Femur (tissue), 1 donor: ENCODE measurements at regions not wholly inside any gene's neighbourhood (a gene's known extent, or its start where the extent isn't known, plus 50 kb on each side); places are given as distances from the start of the nearest gene placed in this dataset.
A peak's percentile ranks its signal among the peaks of the same experiment; 100 is the strongest.
"Not testable (repeated sequence)": the region's sequence is repeated elsewhere in the genome, so short reads cannot be mapped to it uniquely, and the experiment has no call there.

ENCODE experiments used
- DNase-seq: peaks from one replicate; pipeline ENCODE4 v3.0.0-alpha.2; 2017

DNA sequence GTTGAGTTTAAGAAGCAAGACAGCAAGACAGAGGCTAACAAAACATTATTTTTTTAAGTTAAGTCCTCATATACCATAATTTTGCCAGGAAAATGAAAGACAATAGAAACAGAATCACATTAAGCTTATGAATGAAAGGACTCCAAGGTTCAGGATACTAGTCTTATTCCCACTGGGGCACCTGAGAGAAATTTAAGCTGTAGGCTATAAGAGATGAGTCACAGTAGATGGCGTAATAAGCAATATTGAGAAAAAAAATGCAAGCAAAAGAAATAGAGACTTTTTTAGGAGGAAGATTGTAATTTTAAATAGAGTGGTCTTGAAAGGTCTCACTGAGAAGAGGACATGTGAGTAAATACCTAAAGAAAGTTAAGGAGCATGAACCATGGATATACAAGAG, 57.1 kb upstream of the KIF2B start:
- DNase-seq, result no peak

GRCh38 chr17:53765129-53765528, 57.6 kb upstream of the KIF2B start:
- DNase-seq, result no peak

- DNase-seq, result no peak
These were observed 65.2 kb upstream of the KIF2B start for GRCh38 chr17:53757559-53757958.

GRCh38 chr17:53757116-53757515, 65.6 kb upstream of the KIF2B start:
- DNase-seq, result not testable (repeated sequence)

DNA sequence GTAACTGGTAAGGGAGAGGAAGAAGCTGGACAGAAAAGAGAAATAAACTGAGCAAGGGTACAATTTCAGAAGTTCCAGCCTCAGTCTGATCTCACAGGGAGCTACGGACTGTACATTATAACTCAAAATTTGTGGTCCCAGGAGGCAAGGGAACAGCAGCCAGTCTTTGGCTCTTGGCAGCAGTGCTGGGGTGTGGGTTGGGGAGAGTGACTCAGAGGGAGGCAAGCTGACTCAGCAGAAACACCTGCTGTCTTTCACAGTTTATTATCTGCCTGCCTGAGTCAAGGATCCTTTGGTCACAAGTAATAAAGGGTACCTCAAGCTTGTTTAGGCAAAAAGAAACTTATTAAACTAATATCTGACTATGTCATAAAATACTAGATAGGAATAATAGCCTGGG, 73.5 kb upstream of the KIF2B start:
- peak; percentile 22 for DNase-seq

DNA sequence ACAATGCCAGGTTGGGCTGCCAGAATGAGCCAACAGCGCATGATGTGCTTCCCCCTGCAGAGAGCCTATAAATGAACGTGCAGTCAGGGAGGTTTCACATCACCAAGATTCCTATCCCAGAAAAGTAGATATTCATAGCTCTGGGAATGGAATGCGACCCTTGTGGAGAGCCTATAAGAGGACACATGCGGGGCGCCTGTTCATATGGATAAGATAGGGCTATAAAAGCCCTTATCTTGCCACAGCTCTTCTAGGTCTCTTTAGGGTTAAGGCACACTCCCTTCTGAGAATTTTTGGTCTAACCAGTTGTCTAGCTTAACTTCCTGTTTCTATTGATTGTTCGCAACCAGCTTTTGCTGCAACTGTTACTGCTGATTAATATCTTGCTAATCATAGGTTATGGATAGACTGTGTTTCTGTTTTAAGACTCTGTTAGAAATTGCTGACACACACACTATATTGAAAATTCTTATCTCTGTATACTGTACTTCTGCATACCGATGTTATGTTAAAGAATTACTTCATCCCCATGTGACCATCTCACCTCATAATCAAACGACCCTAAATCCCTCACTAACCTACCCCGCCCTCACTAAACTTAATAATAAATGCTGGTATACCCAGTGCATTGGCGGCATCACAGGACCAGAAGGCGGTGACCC, 74.4 kb upstream of the KIF2B start:
- not testable (repeated sequence) for DNase-seq

DNA sequence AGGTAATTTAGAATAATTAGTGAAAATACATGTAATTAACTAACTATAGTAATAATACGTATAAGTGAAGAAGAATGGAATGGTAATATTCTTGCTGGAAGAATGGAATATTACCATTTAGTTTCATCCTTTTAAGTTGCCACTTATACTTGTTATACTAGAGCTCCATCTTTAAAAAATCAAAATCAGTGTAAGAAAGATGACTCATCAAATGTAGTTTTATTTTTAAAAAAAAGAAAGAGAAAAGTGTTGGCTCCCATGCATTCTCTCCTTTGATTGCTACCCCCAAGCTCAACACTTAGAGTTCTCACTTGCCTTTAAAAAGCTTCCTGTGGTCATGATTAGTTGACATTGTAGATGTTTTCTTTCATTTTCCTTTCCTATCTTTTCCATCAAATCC, 82.4 kb upstream of the KIF2B start:
- DNase-seq, result no peak

- no peak for DNase-seq
These were observed 86.0 kb upstream of the KIF2B start for GRCh38 chr17:53736516-53737240.

GRCh38 chr17:53724726-53725125, 98.0 kb upstream of the KIF2B start:
- no peak for DNase-seq

- DNase-seq, result no peak
These were observed 100.3 kb upstream of the KIF2B start for GRCh38 chr17:53722407-53722806.

GRCh38 chr17:53721101-53721500, 101.6 kb upstream of the KIF2B start:
- DNase-seq, result no peak

- no peak for DNase-seq
These were observed 103.5 kb upstream of the KIF2B start for GRCh38 chr17:53719229-53719628.

DNA sequence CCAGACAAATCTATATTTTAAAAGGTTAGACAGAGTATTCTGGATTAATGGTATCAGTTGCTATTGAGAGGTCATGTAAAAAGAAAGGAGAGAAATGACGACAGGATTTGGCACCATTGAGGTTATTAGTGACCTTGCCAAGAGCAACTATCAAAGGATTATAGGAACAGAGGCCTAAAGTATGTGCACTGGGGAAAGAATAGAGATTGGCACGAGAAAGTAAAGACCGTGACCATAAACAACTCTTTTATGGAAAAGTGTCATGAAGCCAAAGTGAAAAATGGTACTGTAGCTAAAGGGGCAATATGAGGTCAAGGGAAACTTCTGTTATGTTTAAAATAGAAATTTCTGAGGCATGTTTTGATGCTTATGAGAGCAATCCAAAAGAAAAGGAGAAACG, 115.2 kb upstream of the KIF2B start:
- DNase-seq, result no peak

- no peak for DNase-seq
These were observed 126.4 kb upstream of the KIF2B start for GRCh38 chr17:53696286-53696685.

DNA sequence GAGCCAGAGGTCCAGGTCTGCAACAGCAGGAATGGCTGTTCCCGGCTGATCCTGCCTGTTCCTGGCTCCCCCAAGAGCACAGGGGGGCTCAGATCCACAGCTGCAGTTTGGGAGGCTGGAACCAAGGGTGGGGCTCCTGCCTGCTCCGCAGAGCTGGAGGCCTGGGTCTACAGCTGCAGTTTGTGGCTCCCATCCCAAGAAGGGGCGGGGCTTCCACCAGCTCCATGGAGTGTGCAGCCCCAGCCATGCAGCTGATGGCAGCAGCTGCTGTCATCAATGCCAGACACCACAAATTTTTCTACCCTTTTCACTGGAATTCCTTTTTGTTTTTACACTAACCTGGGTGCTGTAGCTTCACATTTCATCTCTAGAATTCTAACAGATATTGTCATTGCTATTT, 135.4 kb upstream of the KIF2B start:
- no peak for DNase-seq

- no peak for DNase-seq
These were observed 142.0 kb upstream of the KIF2B start for GRCh38 chr17:53680745-53681144.

DNA sequence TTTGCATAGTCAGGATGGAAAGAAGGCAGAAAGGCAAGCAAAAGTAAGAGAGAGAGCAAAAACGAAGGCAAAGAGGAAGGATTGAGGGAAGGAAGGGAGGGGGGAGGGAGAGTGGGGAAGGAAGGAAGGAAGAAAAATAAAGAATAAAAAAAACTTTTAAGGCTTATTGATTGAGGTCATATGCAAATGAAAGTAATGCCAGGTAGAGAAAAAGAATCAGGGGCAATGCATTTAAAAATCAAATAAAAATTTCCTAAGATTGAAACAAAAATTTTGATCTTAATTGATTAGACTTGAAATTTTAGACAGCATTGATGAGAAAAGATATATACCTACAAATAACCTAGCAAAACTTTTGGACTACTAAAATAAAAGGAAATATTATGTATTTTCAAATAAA, 153.9 kb upstream of the KIF2B start:
- DNase-seq, result no peak

DNA sequence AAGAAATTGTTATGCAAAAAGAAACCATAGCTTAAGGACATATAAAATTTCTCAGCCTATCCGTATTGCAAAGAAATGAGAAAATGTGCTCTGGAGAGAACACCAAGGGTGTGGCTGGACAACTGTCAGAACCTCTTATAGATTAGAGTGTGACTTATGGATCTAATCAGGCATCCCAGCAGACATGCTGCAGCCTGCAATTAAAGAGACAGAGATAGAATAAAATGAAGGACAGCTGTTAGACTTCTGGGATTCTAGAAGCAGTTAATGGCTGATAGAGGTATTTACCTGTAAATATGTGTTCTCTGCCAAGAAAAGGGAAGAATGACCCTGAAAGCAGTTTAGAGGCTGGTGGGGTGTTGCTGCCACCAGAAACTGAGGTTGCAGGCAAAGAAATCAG, 160.1 kb upstream of the KIF2B start:
- DNase-seq, result no peak

GRCh38 chr17:53659181-53659580, 163.5 kb upstream of the KIF2B start:
- DNase-seq, result no peak

- no peak for DNase-seq
These were observed 167.1 kb upstream of the KIF2B start for GRCh38 chr17:53655591-53655990.

GRCh38 chr17:53649201-53649600, 173.5 kb upstream of the KIF2B start:
- no peak for DNase-seq

DNA sequence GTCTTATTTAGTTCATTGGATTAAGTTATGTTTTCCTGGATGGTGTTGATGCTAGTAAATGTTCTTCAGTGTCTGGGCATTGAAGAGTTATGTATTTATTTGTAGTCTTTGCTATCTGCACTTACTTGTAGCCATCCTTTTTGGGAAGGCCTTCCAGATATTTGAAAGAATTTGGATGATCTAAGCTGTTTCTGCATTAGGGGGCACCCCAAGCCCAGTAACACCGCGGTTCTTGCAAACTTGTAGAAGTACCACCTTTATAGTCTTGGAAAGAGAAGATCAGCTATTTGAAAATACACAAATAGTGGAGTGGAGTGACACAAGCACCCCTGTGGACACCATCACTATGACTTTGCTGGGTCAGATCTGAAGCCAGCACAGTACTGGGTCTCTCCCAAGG, 175.9 kb upstream of the KIF2B start:
- no peak for DNase-seq

- DNase-seq, result no peak
These were observed 181.9 kb upstream of the KIF2B start for GRCh38 chr17:53640808-53641207.

- DNase-seq, result no peak
These were observed 187.3 kb upstream of the KIF2B start for GRCh38 chr17:53635444-53635843.

GRCh38 chr17:53633856-53634255, 188.9 kb upstream of the KIF2B start:
- DNase-seq, result no peak
